ENCODE measurements at regions not wholly inside any gene's neighbourhood (a gene's known extent, or its start where the extent isn't known, plus 50 kb on each side); places are given as distances from the start of the nearest gene placed in this dataset.

- no peaks in the 10 kb centered on the region for H3K9me3 ChIP-seq
- no peak for ATAC-seq (ENCODE audit: insufficient number of reproducible peaks, low FRiP score, low read depth)
- no peak overlapping the region for H3K4me3 ChIP-seq
- H3K27ac ChIP-seq: peak overlapping the region in 1 of 2 donors; percentile 50
- H3K4me1 ChIP-seq (ENCODE audit: control insufficient read depth in 1 of 2, low read depth in 2 of 2): peaks cover 40 to 70% of the 10 kb centered on the region in 2 donors
- DNase-seq (ENCODE audit: low spot score): no peak
- H3K36me3 ChIP-seq: no peaks in the 10 kb centered on the region
- no peaks in the 10 kb centered on the region for H3K27me3 ChIP-seq (replicated peaks; ENCODE audit: insufficient read depth)
- TF ChIP-seq, protein P1, sequence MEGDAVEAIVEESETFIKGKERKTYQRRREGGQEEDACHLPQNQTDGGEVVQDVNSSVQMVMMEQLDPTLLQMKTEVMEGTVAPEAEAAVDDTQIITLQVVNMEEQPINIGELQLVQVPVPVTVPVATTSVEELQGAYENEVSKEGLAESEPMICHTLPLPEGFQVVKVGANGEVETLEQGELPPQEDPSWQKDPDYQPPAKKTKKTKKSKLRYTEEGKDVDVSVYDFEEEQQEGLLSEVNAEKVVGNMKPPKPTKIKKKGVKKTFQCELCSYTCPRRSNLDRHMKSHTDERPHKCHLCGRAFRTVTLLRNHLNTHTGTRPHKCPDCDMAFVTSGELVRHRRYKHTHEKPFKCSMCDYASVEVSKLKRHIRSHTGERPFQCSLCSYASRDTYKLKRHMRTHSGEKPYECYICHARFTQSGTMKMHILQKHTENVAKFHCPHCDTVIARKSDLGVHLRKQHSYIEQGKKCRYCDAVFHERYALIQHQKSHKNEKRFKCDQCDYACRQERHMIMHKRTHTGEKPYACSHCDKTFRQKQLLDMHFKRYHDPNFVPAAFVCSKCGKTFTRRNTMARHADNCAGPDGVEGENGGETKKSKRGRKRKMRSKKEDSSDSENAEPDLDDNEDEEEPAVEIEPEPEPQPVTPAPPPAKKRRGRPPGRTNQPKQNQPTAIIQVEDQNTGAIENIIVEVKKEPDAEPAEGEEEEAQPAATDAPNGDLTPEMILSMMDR (IDR thresholded peaks at IDR 0.05): peak; percentile 13
Measured at GRCh38 chr6:44062771-44063560, 64.3 kb downstream of the MRPL14 start.

- TF ChIP-seq, protein P1 (IDR thresholded peaks at IDR 0.05): no peak
- ATAC-seq (ENCODE audit: insufficient number of reproducible peaks, low FRiP score, low read depth) (no peak), DNase-seq (ENCODE audit: low spot score) (no peak)
- H3K27me3 ChIP-seq (replicated peaks; ENCODE audit: insufficient read depth): no peaks in the 10 kb centered on the region
- H3K4me3 ChIP-seq: no peak overlapping the region
- no peaks in the 10 kb centered on the region for H3K9me3 ChIP-seq
- H3K27ac ChIP-seq: peak overlapping the region in 1 of 2 donors; percentile 50
- no peaks in the 10 kb centered on the region for H3K36me3 ChIP-seq
- H3K4me1 ChIP-seq (ENCODE audit: control insufficient read depth in 1 of 2, low read depth in 2 of 2): peaks cover 40 to 77% of the 10 kb centered on the region in 2 donors
Measured at GRCh38 chr6:44062105-44062770, 65.0 kb downstream of the MRPL14 start.

- ATAC-seq (ENCODE audit: insufficient number of reproducible peaks, low FRiP score, low read depth): no peak
- no peaks in the 10 kb centered on the region for H3K36me3 ChIP-seq
- H3K4me1 ChIP-seq (ENCODE audit: control insufficient read depth in 1 of 2, low read depth in 2 of 2): peaks cover 40 to 83% of the 10 kb centered on the region in 2 donors
- H3K27ac ChIP-seq: peak overlapping the region in 1 of 2 donors; percentile 50
- H3K4me3 ChIP-seq: no peak overlapping the region
- TF ChIP-seq, protein P1 (IDR thresholded peaks at IDR 0.05): no peak
- no peaks in the 10 kb centered on the region for H3K27me3 ChIP-seq (replicated peaks; ENCODE audit: insufficient read depth)
- no peaks in the 10 kb centered on the region for H3K9me3 ChIP-seq
- no peak for DNase-seq (ENCODE audit: low spot score)
Measured at GRCh38 chr6:44061375-44062104, 65.7 kb downstream of the MRPL14 start.

DNA sequence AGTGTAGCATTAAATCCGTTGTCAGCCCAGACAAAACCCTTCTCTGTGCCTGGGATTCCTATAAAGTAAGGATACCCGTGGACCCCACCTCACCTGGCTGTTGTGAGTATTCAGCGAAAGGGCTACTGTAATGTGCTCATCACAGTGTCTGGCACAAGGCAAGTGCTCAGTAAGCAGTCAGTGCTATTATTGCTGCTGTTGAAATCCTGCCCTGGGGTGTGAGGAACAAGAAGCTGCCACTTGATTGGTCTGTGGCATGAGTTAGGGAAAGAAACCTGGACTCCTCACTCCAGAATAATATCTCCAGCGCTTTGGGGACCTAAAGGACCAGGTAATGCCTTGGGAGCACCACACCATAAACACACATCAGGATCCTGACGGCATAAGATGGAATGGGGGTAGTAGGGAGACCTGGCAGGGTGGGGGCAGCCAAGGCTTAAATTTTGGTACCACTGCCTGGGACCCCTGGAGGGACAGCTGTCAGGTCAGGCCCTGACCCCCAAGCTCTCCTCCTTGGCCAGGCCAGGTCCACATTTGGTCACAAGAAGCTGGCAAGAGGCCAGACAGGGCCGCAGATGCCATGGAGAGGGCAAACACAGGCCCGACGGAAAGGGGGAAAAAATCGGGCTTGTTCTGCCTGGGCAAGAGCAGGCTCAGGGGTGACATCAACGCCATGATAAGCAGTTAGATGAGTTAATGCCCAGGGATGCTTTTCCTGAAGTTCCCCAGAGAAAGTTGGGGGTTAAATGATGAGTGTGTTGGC lies 66.5 kb downstream of the MRPL14 start:
- H3K27ac ChIP-seq: peak overlapping the region in 1 of 2 donors; percentile 50
- ATAC-seq (ENCODE audit: insufficient number of reproducible peaks, low FRiP score, low read depth): no peak
- H3K4me1 ChIP-seq (ENCODE audit: control insufficient read depth in 1 of 2, low read depth in 2 of 2): peaks cover 40 to 83% of the 10 kb centered on the region in 2 donors
- no peak for DNase-seq (ENCODE audit: low spot score)
- no peak overlapping the region for H3K4me3 ChIP-seq
- no peaks in the 10 kb centered on the region for H3K27me3 ChIP-seq (replicated peaks; ENCODE audit: insufficient read depth)
- TF ChIP-seq, protein P1 (IDR thresholded peaks at IDR 0.05): no peak
- no peaks in the 10 kb centered on the region for H3K36me3 ChIP-seq
- H3K9me3 ChIP-seq: no peaks in the 10 kb centered on the region
